Activated CD8-positive, alpha-beta T cell treated with anti-CD3 and anti-CD28 coated beads for 36 hours (primary cell): ENCODE measurements at regions not wholly inside any gene's neighbourhood (a gene's known extent, or its start where the extent isn't known, plus 50 kb on each side); places are given as distances from the start of the nearest gene placed in this dataset.
"Not testable (repeated sequence)": the region's sequence is repeated elsewhere in the genome, so short reads cannot be mapped to it uniquely, and the experiment has no call there.

Experiments
- ATAC-seq: fragments of 200-7000 bp; cut with Tn5 transposase; one replicate; pipeline ENCODE4 v1.10.0; 2021; ENCODE audit warnings: mild to moderate bottlenecking, moderate library complexity
- CTCF ChIA-PET: fragments of 350-600 bp; sonication (Branson Sonifier 250); formaldehyde crosslinking; loops from one replicate; lab custom pipeline; 2021; ENCODE audit warnings: antibody characterized with exemption; lab: Charles Lee
- POLR2A ChIA-PET: fragments of 350-600 bp; sonication (Branson Sonifier 250); formaldehyde crosslinking; loops from one replicate; lab custom pipeline; 2021; ENCODE audit warnings: antibody characterized with exemption; lab: Charles Lee
- DNase-seq: peaks from one replicate; pipeline ENCODE4 v3.0.0-alpha.2; 2020
- H3K27ac Mint-ChIP-seq: one replicate; pipeline ENCODE4 v1.8.0; 2021; ENCODE audit warnings: mild to moderate bottlenecking, mixed read lengths
- H3K27me3 Mint-ChIP-seq: one replicate; pipeline ENCODE4 v1.8.0; 2021; ENCODE audit warnings: mixed read lengths
- H3K36me3 Mint-ChIP-seq: one replicate; pipeline ENCODE4 v1.8.0; 2021; ENCODE audit warnings: low read depth, mixed read lengths
- H3K4me1 Mint-ChIP-seq: one replicate; pipeline ENCODE4 v1.8.0; 2021; ENCODE audit warnings: low read depth, mixed read lengths
- H3K4me3 Mint-ChIP-seq: one replicate; pipeline ENCODE4 v1.8.0; 2021; ENCODE audit warnings: mild to moderate bottlenecking, moderate library complexity, mixed read lengths
- H3K9me3 Mint-ChIP-seq: one replicate; pipeline ENCODE4 v1.8.0; 2021; ENCODE audit warnings: mixed read lengths
- intact Hi-C: fragments of 100-400 bp; cut with micrococcal nuclease; formaldehyde crosslinking; loops from one replicate; pipeline ENCODE4 v1.10.0; 2022
- TF ChIP-seq, protein P1 (sequence below): fragments of 200-600 bp; IDR thresholded peaks from one replicate; pipeline ENCODE4 v1.8.0; 2022; ENCODE audit warnings: antibody characterized with exemption, mild to moderate bottlenecking

DNA sequence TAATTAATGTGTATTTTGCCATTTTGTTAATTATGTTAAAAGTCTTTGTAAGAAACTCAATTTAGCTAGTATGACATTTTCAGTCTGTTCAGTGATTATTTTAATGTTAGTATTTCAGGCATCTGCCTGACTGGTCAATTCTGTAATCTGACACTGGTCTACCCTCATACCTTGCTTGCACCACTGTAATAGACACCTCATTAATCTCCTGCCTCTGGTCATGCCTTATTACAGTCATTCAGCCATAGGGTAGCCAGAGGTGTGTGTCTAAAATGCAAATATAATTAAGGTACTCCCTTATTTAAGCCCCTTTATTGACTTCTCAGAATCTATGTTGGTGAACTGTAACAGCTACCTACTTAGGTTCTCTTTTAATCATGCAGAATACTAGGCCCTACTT is 861.1 kb upstream of the IGFBP7 start:
- Mint-ChIP-seq H3K4me1 (no peaks in the 10 kb centered on the region), H3K27me3 (no peaks in the 10 kb centered on the region), H3K9me3 (peaks cover 4% of the 10 kb centered on the region), H3K27ac (no peak overlapping the region), H3K36me3 (no peaks in the 10 kb centered on the region), H3K4me3 (no peak overlapping the region)
- intact Hi-C loops, result no loop called here
- CTCF ChIA-PET, result no interaction called here
- ATAC-seq (no peak), DNase-seq (no peak)
- POLR2A ChIA-PET, result no interaction called here
- TF ChIP-seq, protein P1, sequence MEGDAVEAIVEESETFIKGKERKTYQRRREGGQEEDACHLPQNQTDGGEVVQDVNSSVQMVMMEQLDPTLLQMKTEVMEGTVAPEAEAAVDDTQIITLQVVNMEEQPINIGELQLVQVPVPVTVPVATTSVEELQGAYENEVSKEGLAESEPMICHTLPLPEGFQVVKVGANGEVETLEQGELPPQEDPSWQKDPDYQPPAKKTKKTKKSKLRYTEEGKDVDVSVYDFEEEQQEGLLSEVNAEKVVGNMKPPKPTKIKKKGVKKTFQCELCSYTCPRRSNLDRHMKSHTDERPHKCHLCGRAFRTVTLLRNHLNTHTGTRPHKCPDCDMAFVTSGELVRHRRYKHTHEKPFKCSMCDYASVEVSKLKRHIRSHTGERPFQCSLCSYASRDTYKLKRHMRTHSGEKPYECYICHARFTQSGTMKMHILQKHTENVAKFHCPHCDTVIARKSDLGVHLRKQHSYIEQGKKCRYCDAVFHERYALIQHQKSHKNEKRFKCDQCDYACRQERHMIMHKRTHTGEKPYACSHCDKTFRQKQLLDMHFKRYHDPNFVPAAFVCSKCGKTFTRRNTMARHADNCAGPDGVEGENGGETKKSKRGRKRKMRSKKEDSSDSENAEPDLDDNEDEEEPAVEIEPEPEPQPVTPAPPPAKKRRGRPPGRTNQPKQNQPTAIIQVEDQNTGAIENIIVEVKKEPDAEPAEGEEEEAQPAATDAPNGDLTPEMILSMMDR, result no peak

DNA sequence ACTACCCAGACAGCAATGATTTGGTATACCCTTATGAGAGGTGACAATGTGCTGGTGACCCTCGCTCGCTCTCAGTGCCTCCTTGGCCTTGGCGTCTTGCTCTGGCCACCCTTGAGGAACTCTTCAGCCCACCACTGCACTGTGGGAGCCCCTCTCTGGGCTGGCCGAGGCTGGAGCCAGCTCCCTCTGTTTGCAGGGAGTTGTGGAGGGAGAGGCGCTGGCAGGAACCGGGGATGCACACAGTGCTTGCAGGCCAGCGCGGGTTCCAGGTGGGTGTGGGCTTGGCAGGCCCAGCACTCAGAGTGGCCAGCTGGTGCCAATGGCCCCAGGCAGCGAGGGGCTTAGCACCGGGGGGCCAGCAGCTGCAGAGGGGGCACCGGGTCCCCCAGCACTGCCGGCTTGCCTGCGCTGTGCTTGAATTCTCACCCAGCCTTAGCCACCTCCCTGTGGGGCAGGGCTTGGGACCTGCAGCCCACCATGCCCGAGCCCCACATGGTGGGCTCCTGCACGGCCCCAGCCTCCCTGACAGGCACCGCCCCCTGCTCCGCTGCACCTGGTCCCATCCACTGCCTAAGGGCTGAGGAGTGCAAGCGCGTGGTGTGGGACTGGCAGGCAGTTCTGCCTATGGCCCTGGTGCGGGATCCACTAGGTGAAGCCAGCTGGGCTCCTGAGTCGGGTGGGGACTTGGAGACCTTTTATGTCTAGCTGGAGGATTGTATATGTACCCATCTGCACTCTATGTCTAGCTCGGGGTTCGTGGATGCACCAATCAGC is 857.0 kb upstream of the IGFBP7 start:
- POLR2A ChIA-PET, result no interaction called here
- DNase-seq (no peak), ATAC-seq (no peak)
- TF ChIP-seq, protein P1, result no peak
- Mint-ChIP-seq H3K4me1 (no peaks in the 10 kb centered on the region), H3K9me3 (peaks cover 8% of the 10 kb centered on the region), H3K4me3 (no peak overlapping the region), H3K27ac (no peak overlapping the region), H3K27me3 (no peaks in the 10 kb centered on the region), H3K36me3 (no peaks in the 10 kb centered on the region)
- CTCF ChIA-PET, result no interaction called here
- intact Hi-C loops, result no loop called here

DNA sequence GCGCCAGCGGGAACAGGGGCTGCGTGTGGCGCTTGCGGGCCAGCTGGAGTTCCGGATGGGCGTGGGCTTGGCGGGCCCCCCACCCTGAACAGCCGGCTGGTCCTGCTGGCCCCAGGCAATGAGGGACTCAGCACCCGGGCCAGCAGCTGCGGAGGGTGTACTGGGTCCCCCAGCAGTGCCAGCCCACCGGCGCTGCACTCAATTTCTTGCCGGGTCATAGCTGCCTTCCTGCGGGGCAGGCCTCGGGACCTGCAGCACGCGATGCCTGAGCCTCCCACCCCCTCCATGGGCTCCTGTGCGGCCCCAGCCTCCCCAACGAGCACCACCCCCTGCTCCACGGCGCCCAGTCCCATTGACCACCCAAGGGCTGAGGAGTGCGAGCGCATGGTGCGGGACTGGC is 855.2 kb upstream of the IGFBP7 start:
- CTCF ChIA-PET, H3K4me3 Mint-ChIP-seq, H3K9me3 Mint-ChIP-seq, H3K36me3 Mint-ChIP-seq, H3K27ac Mint-ChIP-seq, POLR2A ChIA-PET, ATAC-seq, H3K27me3 Mint-ChIP-seq, H3K4me1 Mint-ChIP-seq, intact Hi-C loops, DNase-seq: not testable (repeated sequence)

DNA sequence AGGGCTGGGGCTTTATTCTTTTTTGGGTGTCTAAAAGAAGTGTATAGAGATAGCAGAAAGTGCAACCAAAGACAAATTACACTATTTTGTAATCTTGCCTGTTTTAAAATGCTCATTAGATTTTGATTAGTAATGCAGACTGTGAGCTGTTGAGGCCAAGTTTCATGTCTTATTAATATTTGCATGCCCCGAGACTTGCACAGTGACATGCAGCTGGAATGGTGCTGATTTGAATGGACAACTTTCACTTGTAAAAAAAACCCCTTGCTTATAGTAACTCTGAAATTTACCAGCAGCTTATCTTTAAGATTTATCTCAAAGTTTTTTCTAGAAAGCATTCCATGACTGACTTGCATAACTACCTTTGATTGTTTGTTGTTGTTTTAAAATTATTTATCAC is 835.1 kb upstream of the IGFBP7 start:
- no peaks in the 10 kb centered on the region for H3K36me3 Mint-ChIP-seq
- peaks cover 4% of the 10 kb centered on the region for H3K9me3 Mint-ChIP-seq
- TF ChIP-seq, protein P1, result no peak
- ATAC-seq (no peak), DNase-seq (no peak)
- H3K27me3 Mint-ChIP-seq, result no peaks in the 10 kb centered on the region
- H3K4me3 Mint-ChIP-seq, result no peak overlapping the region
- no peak overlapping the region for H3K27ac Mint-ChIP-seq
- intact Hi-C loops, result no loop called here
- ChIA-PET CTCF (no interaction called here), POLR2A (no interaction called here)
- no peaks in the 10 kb centered on the region for H3K4me1 Mint-ChIP-seq

DNA sequence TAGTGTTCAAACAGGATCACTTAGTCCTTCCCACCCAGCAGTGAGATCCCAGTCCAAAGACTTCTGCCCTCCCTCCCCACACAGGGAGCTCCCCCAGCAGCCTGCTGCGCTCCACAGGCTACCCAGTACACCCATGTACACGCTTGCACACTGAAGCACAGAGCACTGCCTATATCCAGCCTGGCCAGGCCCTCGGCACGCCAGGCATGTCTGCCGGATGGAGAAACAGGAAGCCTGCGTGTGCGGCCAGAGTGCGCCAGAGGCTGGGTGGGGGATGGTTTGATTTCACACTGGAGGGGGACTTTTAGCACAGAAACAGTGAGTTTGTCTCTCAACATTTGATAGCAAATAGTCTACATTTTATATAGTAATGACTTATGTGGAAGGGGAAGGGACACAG is 833.5 kb upstream of the IGFBP7 start:
- H3K4me1 Mint-ChIP-seq, result no peaks in the 10 kb centered on the region
- H3K36me3 Mint-ChIP-seq, result no peaks in the 10 kb centered on the region
- ChIA-PET CTCF (no interaction called here), POLR2A (no interaction called here)
- TF ChIP-seq, protein P1, result no peak
- H3K27me3 Mint-ChIP-seq, result no peaks in the 10 kb centered on the region
- H3K9me3 Mint-ChIP-seq, result peaks cover 4% of the 10 kb centered on the region
- H3K4me3 Mint-ChIP-seq, result no peak overlapping the region
- ATAC-seq, result no peak
- intact Hi-C loops, result no loop called here
- no peak overlapping the region for H3K27ac Mint-ChIP-seq
- no peak for DNase-seq

DNA sequence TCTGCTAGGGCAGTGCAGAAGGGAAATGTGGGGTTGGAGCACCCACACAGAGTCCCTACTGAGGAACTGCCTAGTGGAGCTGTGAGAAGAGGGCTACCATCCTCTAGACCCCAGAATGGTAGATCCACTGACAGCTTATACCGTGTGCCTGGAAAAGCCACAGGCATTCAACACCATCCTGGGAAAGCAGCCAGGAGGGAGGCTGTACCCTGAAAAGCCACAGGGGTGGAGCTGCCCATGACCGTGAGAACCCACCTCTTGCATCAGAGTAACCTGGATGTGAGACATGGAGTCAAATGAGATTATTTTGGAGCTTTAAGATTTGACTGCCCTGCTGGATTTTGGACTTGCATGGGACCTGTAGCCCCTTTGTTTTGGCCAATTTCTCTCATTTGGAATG is 827.1 kb upstream of the IGFBP7 start:
- H3K27ac Mint-ChIP-seq, DNase-seq, ATAC-seq, H3K4me1 Mint-ChIP-seq, intact Hi-C loops, H3K4me3 Mint-ChIP-seq, H3K27me3 Mint-ChIP-seq, CTCF ChIA-PET, H3K9me3 Mint-ChIP-seq, H3K36me3 Mint-ChIP-seq, POLR2A ChIA-PET: not testable (repeated sequence)
